Keratinocyte (primary cell): ENCODE measurements at regions not wholly inside any gene's neighbourhood (a gene's known extent, or its start where the extent isn't known, plus 50 kb on each side); places are given as distances from the start of the nearest gene placed in this dataset.

ENCODE experiments used
- DNase-seq: peaks from one replicate; pipeline ENCODE4 v3.0.0-alpha.2; 2011; ENCODE audit warnings: low read depth, missing footprints, low spot score
- FAIRE-seq: peaks from 2 replicates; lab custom pipeline; 2011; peaks lifted over from hg19 to GRCh38; lab: Jason Lieb, UNC
- H2AFZ ChIP-seq: 2 replicates; pipeline ENCODE4 v1.6.0; 2012; ENCODE audit warnings: low read length, control low read depth, inconsistent platforms; ENCODE audit not compliant: control insufficient read depth
- H3K27ac ChIP-seq: 2 replicates; pipeline ENCODE4 v1.5.1; 2011; ENCODE audit warnings: low read length; ENCODE audit not compliant: control insufficient read depth, insufficient read depth
- H3K27me3 ChIP-seq: 3 replicates; pipeline ENCODE4 v1.6.0; 2011; ENCODE audit warnings: low read length; ENCODE audit not compliant: control insufficient read depth, insufficient read depth; ENCODE audit errors: extremely low read depth
- H3K36me3 ChIP-seq, 2 experiments: 2 replicates in 1 of 2; 3 replicates in 1 of 2; pipeline ENCODE4 v1.5.1; 2011; ENCODE audit warnings: low read length in 2 of 2, mild to moderate bottlenecking in 1 of 2; ENCODE audit not compliant: control insufficient read depth in 2 of 2, insufficient read depth in 2 of 2; ENCODE audit errors: extremely low read depth in 1 of 2
- H3K4me1 ChIP-seq: 3 replicates; pipeline ENCODE4 v1.5.1; 2011; ENCODE audit warnings: low read length; ENCODE audit not compliant: control insufficient read depth, insufficient read depth; ENCODE audit errors: extremely low read depth
- H3K4me2 ChIP-seq: 3 replicates; pipeline ENCODE4 v1.6.0; 2011; ENCODE audit warnings: low read depth, low read length; ENCODE audit not compliant: control insufficient read depth, insufficient read depth; ENCODE audit errors: extremely low read depth
- H3K4me3 ChIP-seq, 3 experiments: fragments of 200-600 bp in 1 of 3; sonication (generic) in 1 of 3; 2 replicates in 2 of 3; 3 replicates in 1 of 3; pipeline ENCODE4 v1.5.1; 2011 to 2016; ENCODE audit warnings: low read length in 3 of 3, mild to moderate bottlenecking in 3 of 3, control low read depth in 2 of 3, inconsistent platforms in 1 of 3, low read depth in 1 of 3, mixed read lengths in 1 of 3, mixed run types in 1 of 3, moderate library complexity in 1 of 3; ENCODE audit not compliant: control insufficient read depth in 2 of 3, insufficient read depth in 2 of 3; ENCODE audit errors: extremely low read depth in 1 of 3
- H3K79me2 ChIP-seq: 2 replicates; pipeline ENCODE4 v1.6.0; 2012; ENCODE audit warnings: low read length; ENCODE audit not compliant: control insufficient read depth, insufficient read depth
- H3K9ac ChIP-seq: 3 replicates; pipeline ENCODE4 v1.6.0; 2011; ENCODE audit warnings: low read length; ENCODE audit not compliant: control insufficient read depth, insufficient read depth; ENCODE audit errors: extremely low read depth
- H3K9me1 ChIP-seq: 3 replicates; pipeline ENCODE4 v1.6.0; 2011; ENCODE audit warnings: low read length; ENCODE audit not compliant: control insufficient read depth, insufficient read depth; ENCODE audit errors: extremely low read depth
- H3K9me3 ChIP-seq: 2 replicates; pipeline ENCODE4 v1.5.1; 2012; ENCODE audit warnings: low read depth, low read length; ENCODE audit not compliant: control insufficient read depth
- H4K20me1 ChIP-seq: 3 replicates; pipeline ENCODE4 v1.6.0; 2011; ENCODE audit warnings: low read length; ENCODE audit not compliant: control insufficient read depth, insufficient read depth; ENCODE audit errors: extremely low read depth
- EZH2 ChIP-seq: IDR thresholded peaks from one replicate; pipeline ENCODE4 v1.6.1; 2012; ENCODE audit warnings: inconsistent platforms, mild to moderate bottlenecking, low read length, moderate library complexity
- dilution Hi-C: fragments of 300-500 bp; cut with MboI; formaldehyde crosslinking; loops from one replicate; pipeline ENCODE4 v1.7.0; 2020; ENCODE audit warnings: low sequenced_read_pairs; ENCODE audit not compliant: extremely low pct_ligation_motif_present
- TF ChIP-seq, protein P1 (sequence below), 3 experiments: IDR thresholded peaks in 1 of 3; conservative IDR thresholded peaks in 1 of 3; optimal IDR thresholded peaks in 1 of 3; 2 replicates in 2 of 3; 3 replicates in 1 of 3; pipeline versions ENCODE3 to v1.5.1; 2011; ENCODE audit warnings: low read length in 3 of 3, mild to moderate bottlenecking in 3 of 3, moderate library complexity in 2 of 3, control low read depth in 1 of 3, inconsistent platforms in 1 of 3; ENCODE audit not compliant: insufficient read depth in 2 of 3; ENCODE audit errors: extremely low read depth in 1 of 3

DNA sequence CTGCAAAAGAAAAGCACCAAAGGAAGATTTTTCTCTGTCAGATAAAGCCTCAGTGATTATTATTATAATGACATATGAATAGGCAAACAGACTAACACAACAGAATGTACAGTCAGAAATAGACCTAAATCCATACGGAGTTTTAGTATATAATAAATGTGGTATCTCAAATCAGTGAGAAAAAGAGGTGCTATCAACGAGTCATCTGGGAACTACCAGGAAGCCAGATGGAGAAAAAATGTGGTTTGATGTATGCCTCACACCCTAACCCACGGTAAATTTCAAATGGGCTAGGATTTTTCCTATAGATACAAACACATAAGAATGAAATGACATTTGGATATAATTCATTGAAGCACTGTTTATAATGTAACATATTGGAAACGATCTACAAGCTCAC lies 110.3 kb downstream of the ODF2L start:
- no peaks in the 10 kb centered on the region for H4K20me1 ChIP-seq
- H3K27me3 ChIP-seq = no peaks in the 10 kb centered on the region
- H3K4me3 ChIP-seq = no peak overlapping the region
- H3K9me3 ChIP-seq = no peaks in the 10 kb centered on the region
- no peak overlapping the region for H3K27ac ChIP-seq
- H3K9ac ChIP-seq = no peak overlapping the region
- TF ChIP-seq EZH2 = no peak
- TF ChIP-seq, protein P1, sequence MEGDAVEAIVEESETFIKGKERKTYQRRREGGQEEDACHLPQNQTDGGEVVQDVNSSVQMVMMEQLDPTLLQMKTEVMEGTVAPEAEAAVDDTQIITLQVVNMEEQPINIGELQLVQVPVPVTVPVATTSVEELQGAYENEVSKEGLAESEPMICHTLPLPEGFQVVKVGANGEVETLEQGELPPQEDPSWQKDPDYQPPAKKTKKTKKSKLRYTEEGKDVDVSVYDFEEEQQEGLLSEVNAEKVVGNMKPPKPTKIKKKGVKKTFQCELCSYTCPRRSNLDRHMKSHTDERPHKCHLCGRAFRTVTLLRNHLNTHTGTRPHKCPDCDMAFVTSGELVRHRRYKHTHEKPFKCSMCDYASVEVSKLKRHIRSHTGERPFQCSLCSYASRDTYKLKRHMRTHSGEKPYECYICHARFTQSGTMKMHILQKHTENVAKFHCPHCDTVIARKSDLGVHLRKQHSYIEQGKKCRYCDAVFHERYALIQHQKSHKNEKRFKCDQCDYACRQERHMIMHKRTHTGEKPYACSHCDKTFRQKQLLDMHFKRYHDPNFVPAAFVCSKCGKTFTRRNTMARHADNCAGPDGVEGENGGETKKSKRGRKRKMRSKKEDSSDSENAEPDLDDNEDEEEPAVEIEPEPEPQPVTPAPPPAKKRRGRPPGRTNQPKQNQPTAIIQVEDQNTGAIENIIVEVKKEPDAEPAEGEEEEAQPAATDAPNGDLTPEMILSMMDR (optimal IDR thresholded peaks at IDR 0.05 in 1 of 3, IDR thresholded peaks at IDR 0.05 in 1 of 3, conservative IDR thresholded peaks at IDR 0.05 in 1 of 3; ENCODE audit: extremely low read depth in 1 of 3, insufficient read depth in 2 of 3, low read length in 3 of 3) = no peak
- dilution Hi-C loops = no loop called here
- no peaks in the 10 kb centered on the region for H3K9me1 ChIP-seq
- no peaks in the 10 kb centered on the region for H3K4me1 ChIP-seq
- H3K79me2 ChIP-seq = no peaks in the 10 kb centered on the region
- no peak overlapping the region for H3K4me2 ChIP-seq
- no peaks in the 10 kb centered on the region for H3K36me3 ChIP-seq
- no peak for FAIRE-seq
- DNase-seq = no peak
- H2AFZ ChIP-seq = no peak overlapping the region

GRCh38 chr1:86282611-86283010 lies 113.5 kb downstream of the ODF2L start:
- Histone ChIP-seq H3K4me3 (no peak overlapping the region), H3K9me3 (no peaks in the 10 kb centered on the region), H3K36me3 (no peaks in the 10 kb centered on the region), H2AFZ (no peak overlapping the region), H3K79me2 (no peaks in the 10 kb centered on the region), H3K4me1 (no peaks in the 10 kb centered on the region), H4K20me1 (no peaks in the 10 kb centered on the region), H3K9ac (no peak overlapping the region), H3K27me3 (no peaks in the 10 kb centered on the region), H3K9me1 (no peaks in the 10 kb centered on the region), H3K4me2 (no peak overlapping the region), H3K27ac (no peak overlapping the region)
- FAIRE-seq = no peak
- no peak for TF ChIP-seq EZH2
- TF ChIP-seq, protein P1 (optimal IDR thresholded peaks at IDR 0.05 in 1 of 3, IDR thresholded peaks at IDR 0.05 in 1 of 3, conservative IDR thresholded peaks at IDR 0.05 in 1 of 3; ENCODE audit: extremely low read depth in 1 of 3, insufficient read depth in 2 of 3, low read length in 3 of 3) = no peak
- dilution Hi-C loops = no loop called here
- DNase-seq = no peak
